Upper lobe of left lung (tissue), 6 donors: ENCODE measurements at regions not wholly inside any gene's neighbourhood (a gene's known extent, or its start where the extent isn't known, plus 50 kb on each side); places are given as distances from the start of the nearest gene placed in this dataset.
"Not testable (repeated sequence)": the region's sequence is repeated elsewhere in the genome, so short reads cannot be mapped to it uniquely, and the experiment has no call there.

Experiments
- ATAC-seq, 2 donors: fragments of 200-7000 bp; cut with Tn5 transposase; one replicate each; pipeline ENCODE4 v1.9.1; 2022; ENCODE audit warnings: mild to moderate bottlenecking in 2 of 2, moderate library complexity in 2 of 2; ENCODE audit not compliant: low FRiP score in 2 of 2
- DNase-seq, 2 donors: peaks; one replicate each; pipeline ENCODE4 v3.0.0-alpha.2; 2019 to 2020
- H3K27ac ChIP-seq, 4 donors: fragments of 200-600 bp; sonication (generic); one replicate each; pipeline ENCODE4 v1.5.1; 2016 to 2019
- H3K27me3 ChIP-seq, 4 donors: fragments of 200-600 bp; sonication (generic); one replicate each; pipeline ENCODE4 v1.5.1; 2017 to 2019
- H3K36me3 ChIP-seq, 4 donors: fragments of 200-600 bp; sonication (generic); one replicate each; pipeline ENCODE4 v1.5.1; 2016 to 2019
- H3K4me1 ChIP-seq, 4 donors: fragments of 200-600 bp; sonication (generic); one replicate each; pipeline ENCODE4 v1.5.1; 2018 to 2019
- H3K4me3 ChIP-seq, 4 donors: fragments of 200-600 bp; sonication (generic); one replicate each; pipeline ENCODE4 v1.5.1; 2017 to 2019; ENCODE audit warnings: mild to moderate bottlenecking in 2 of 4, moderate library complexity in 1 of 4
- H3K9me3 ChIP-seq, 4 donors: fragments of 200-600 bp; sonication (generic); one replicate each; pipeline ENCODE4 v1.5.1; 2018 to 2019
- CTCF ChIP-seq, 6 experiments: fragments of 450-650 bp in 4 of 6; fragments of 200-600 bp in 2 of 6; sonication (generic) in 2 of 6; IDR thresholded peaks; one replicate each; pipeline ENCODE4 v1.5.1; 2016 to 2019; ENCODE audit warnings: antibody characterized with exemption in 6 of 6
- EP300 ChIP-seq, 4 donors: sonication (generic); formaldehyde crosslinking; IDR thresholded peaks; one replicate each; pipeline ENCODE4 v1.5.1; 2017; ENCODE audit warnings: antibody characterized with exemption in 4 of 4, control low read depth in 2 of 4
- POLR2A ChIP-seq, 4 donors: fragments of 450-650 bp; IDR thresholded peaks; one replicate each; pipeline ENCODE4 v1.5.1; 2016 to 2017; ENCODE audit warnings: antibody characterized with exemption in 4 of 4, mild to moderate bottlenecking in 2 of 4
- POLR2AphosphoS5 ChIP-seq, 2 donors: sonication (generic); formaldehyde crosslinking; IDR thresholded peaks; one replicate each; pipeline ENCODE4 v1.5.1; 2017; ENCODE audit warnings: antibody characterized with exemption in 2 of 2
- WGBS, 2 donors: methylation state at CpG; one replicate each; pipeline ENCODE4 v1.1.5; 2017 to 2018; 5-methylcytosine and 5-hydroxymethylcytosine counted together
- donor health status: DM: no; HTN: no; CAD: no; lungs with moderate emphysema.
- donor health status: DM: no; HTN: yes; CAD: no; lungs with severe emphysema.

DNA sequence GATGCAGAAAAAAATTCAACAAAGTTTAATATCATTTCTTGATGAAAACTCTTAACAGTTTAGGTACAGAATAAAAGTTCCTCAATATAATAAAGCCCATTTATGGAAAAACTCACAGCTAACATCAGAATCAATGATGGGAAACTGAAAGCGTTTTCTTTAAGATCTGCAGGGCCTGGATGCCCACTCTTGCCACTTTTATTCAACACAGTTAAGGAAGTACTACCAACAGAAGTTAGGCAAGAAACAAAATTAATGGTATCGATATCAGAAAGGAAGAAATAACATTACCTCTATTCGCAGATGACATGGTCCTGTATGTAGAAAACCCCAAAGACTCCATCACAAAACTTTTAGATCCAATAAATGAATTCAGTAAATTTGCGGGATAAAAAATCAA, 542.4 kb upstream of the RGMB start:
- WGBS, 2 donors: 72% methylated on average over 4 of the region's 4 CpGs
- TF ChIP-seq POLR2AphosphoS5 (IDR thresholded peaks at IDR 0.05): no peak
- TF ChIP-seq CTCF (IDR thresholded peaks at IDR 0.05): no peak
- no peak for TF ChIP-seq EP300 (IDR thresholded peaks at IDR 0.05)
- Histone ChIP-seq H3K27ac (no peak overlapping the region), H3K4me1 (no peaks in the 10 kb centered on the region), H3K36me3 (no peaks in the 10 kb centered on the region), H3K9me3 (peaks cover 0 to 28% (median 9%) of the 10 kb centered on the region in 4 donors), H3K27me3 (no peaks in the 10 kb centered on the region), H3K4me3 (no peak overlapping the region)
- DNase-seq (no peak), ATAC-seq (no peak)

DNA sequence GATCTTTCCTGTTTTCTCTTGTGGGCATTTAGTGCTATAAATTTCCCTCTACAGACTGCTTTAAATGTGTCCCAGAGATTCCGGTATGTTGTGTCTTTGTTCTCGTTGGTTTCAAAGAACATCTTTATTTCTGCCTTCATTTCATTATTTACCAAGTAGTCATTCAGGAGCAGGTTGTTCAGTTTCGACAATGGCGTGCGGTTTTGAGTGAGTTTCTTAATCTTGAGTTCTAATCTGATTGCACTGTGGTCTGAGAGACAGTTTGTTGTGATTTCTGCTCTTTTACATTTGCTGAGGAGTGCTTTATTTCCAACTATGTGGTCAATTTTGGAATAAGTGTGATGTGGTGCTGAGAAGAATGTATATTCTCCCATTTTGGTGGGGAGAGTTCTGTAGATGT, 535.7 kb upstream of the RGMB start:
- WGBS, 2 donors: 89 to 94% methylated on average over 5 of the region's 5 CpGs

DNA sequence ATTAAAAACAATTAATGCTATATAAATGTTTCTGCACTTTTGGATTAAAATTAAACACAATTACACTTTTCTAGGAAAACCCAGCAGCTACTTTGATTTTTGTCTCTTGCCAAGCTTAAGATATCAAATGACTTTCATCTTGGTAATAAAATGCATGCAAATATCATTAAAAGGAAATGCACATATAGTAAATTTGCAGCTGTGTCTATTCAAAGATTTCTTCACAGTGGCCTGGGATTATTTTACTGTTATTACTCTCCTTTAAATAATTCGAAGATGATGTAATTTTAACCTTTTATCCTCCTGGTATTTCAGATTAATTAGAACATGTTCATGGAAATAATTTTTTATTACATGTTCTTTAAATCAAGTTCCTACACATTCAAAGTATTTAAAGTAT, 529.5 kb upstream of the RGMB start:
- TF ChIP-seq CTCF (IDR thresholded peaks at IDR 0.05) (no peak), EP300 (IDR thresholded peaks at IDR 0.05) (no peak), POLR2AphosphoS5 (IDR thresholded peaks at IDR 0.05) (no peak), POLR2A (IDR thresholded peaks at IDR 0.05) (no peak)
- Histone ChIP-seq H3K27ac (no peak overlapping the region), H3K27me3 (no peaks in the 10 kb centered on the region), H3K4me1 (no peaks in the 10 kb centered on the region), H3K4me3 (no peak overlapping the region), H3K36me3 (no peaks in the 10 kb centered on the region), H3K9me3 (peaks cover 0 to 4% (median 2%) of the 10 kb centered on the region in 4 donors)
- ATAC-seq: no peak
- 74 to 81% methylated on average over 1 of the region's 1 CpG for WGBS, 2 donors
- DNase-seq: no peak

More for the DNA sequence above, 535.7 kb upstream of the RGMB start:
- H3K27me3 ChIP-seq, H3K27ac ChIP-seq, ATAC-seq, H3K36me3 ChIP-seq, H3K4me3 ChIP-seq, H3K4me1 ChIP-seq, DNase-seq: not testable (repeated sequence)
- peaks cover 0 to 11% (median 4%) of the 10 kb centered on the region in 4 donors for H3K9me3 ChIP-seq

DNA sequence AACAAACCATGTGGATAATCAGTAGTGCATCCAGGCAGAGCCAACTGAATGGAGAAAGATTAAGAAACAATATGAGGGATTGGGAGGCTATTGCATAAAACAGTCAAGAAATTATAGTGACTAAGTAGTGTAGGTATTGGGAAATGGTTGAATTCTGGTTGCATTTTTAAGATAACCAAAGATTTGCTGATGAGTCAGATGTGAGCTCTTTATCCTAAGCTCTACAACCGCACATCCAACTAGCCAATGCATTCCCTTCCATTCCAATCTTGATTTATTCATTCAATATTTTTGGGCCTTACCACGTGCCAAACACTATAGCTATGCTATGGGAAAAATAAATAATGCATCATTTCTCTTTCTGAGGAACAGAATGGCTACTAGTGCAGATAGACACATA, 524.5 kb upstream of the RGMB start:
- no peak overlapping the region for H3K27ac ChIP-seq
- no peak overlapping the region for H3K4me3 ChIP-seq
- no peaks in the 10 kb centered on the region for H3K36me3 ChIP-seq
- WGBS, 2 donors: 61 to 65% methylated on average over 2 of the region's 2 CpGs
- no peaks in the 10 kb centered on the region for H3K27me3 ChIP-seq
- DNase-seq: no peak
- ATAC-seq: no peak
- no peaks in the 10 kb centered on the region for H3K4me1 ChIP-seq
- no peaks in the 10 kb centered on the region for H3K9me3 ChIP-seq
- TF ChIP-seq POLR2AphosphoS5 (IDR thresholded peaks at IDR 0.05): no peak
- TF ChIP-seq POLR2A (IDR thresholded peaks at IDR 0.05): no peak
- no peak for TF ChIP-seq EP300 (IDR thresholded peaks at IDR 0.05)
- no peak for TF ChIP-seq CTCF (IDR thresholded peaks at IDR 0.05)

DNA sequence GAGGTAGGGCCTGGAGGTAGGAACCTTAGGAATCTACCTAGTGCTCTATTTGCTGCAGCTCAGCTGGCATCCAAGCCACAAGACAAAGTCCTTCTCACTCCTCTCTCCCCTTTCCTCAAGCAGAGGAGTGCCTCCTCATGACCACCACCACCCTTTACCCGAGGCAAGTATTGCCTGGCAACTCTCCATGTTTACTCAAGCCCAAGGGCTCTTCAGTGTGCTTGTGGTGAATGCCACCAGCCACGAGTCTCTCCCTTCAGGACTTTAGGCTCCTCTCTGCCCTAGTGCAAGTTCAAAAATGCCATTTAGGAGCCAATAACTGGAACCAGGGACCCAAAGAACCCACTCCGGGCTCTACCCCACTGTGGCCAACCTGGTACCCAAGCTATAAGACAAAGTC, 514.5 kb upstream of the RGMB start:
- TF ChIP-seq CTCF (IDR thresholded peaks at IDR 0.05) (no peak), POLR2AphosphoS5 (IDR thresholded peaks at IDR 0.05) (peak in 1 of 2 donors; percentile 26), EP300 (IDR thresholded peaks at IDR 0.05) (peak in 1 of 4 donors; percentile 67), POLR2A (IDR thresholded peaks at IDR 0.05) (no peak)
- no peaks in the 10 kb centered on the region for H3K27me3 ChIP-seq
- WGBS, 2 donors: 65 to 70% methylated on average over 3 of the region's 3 CpGs

More for the DNA sequence above, 514.5 kb upstream of the RGMB start:
- Histone ChIP-seq H3K36me3 (no peaks in the 10 kb centered on the region), H3K9me3 (no peaks in the 10 kb centered on the region), H3K4me1 (peaks cover 0 to 16% (median 0%) of the 10 kb centered on the region in 4 donors), H3K4me3 (no peak overlapping the region), H3K27ac (peak overlapping the region in 2 of 4 donors; percentile 32 to 44)
- ATAC-seq: peak; percentile 59 to 87
- DNase-seq: peak in 1 of 2 donors; percentile 77
